Ovary (tissue), 7 donors: ENCODE measurements at regions not wholly inside any gene's neighbourhood (a gene's known extent, or its start where the extent isn't known, plus 50 kb on each side); places are given as distances from the start of the nearest gene placed in this dataset.

ENCODE experiments used
- DNase-seq, 5 donors: peaks; one replicate each; pipeline ENCODE4 v3.0.0-alpha.2; 2019 to 2020
- H3K27ac ChIP-seq, 2 donors: fragments of 200-600 bp; one replicate each; pipeline versions ENCODE4 v1.5.1 to v1.8.0; 2019 to 2022
- H3K27me3 ChIP-seq: fragments of 200-600 bp; one replicate; pipeline ENCODE4 v1.8.0; 2022
- H3K36me3 ChIP-seq: fragments of 200-600 bp; sonication (generic); one replicate; pipeline ENCODE4 v1.5.1; 2019
- H3K4me1 ChIP-seq: one replicate; pipeline ENCODE4 v1.8.1; 2013; ENCODE audit warnings: mild to moderate bottlenecking, moderate library complexity; ENCODE audit not compliant: insufficient read depth
- H3K4me3 ChIP-seq: fragments of 200-600 bp; sonication (generic); one replicate; pipeline ENCODE4 v1.5.1; 2017
- H3K9me3 ChIP-seq, 2 donors: fragments of 200-600 bp in 1 of 2; sonication (generic) in 1 of 2; one replicate each; pipeline versions ENCODE4 v1.5.1 to v1.8.1; 2013 to 2019; ENCODE audit warnings: mild to moderate bottlenecking in 1 of 2, moderate library complexity in 1 of 2
- CTCF ChIP-seq, 3 donors: fragments of 450-650 bp in 2 of 3; fragments of 200-600 bp in 1 of 3; IDR thresholded peaks; one replicate each; pipeline versions ENCODE4 v1.5.1 to v1.8.0; 2016 to 2022; ENCODE audit warnings: antibody characterized with exemption in 3 of 3, mild to moderate bottlenecking in 1 of 3
- EP300 ChIP-seq: sonication (generic); formaldehyde crosslinking; IDR thresholded peaks from one replicate; pipeline ENCODE4 v1.6.1; 2017; ENCODE audit warnings: antibody characterized with exemption
- POLR2A ChIP-seq: fragments of 450-650 bp; IDR thresholded peaks from one replicate; pipeline ENCODE4 v1.6.1; 2017; ENCODE audit warnings: antibody characterized with exemption, mild to moderate bottlenecking, moderate library complexity
- WGBS, 3 donors: extraction: QIAGEN DNeasy Blood & Tissue Kit in 1 of 3; methylation state at CpG; one replicate each; pipeline versions ENCODE4 v1.1.5 to v1.1.7; 2013 to 2017; 5-methylcytosine and 5-hydroxymethylcytosine counted together
- intact Hi-C, 4 donors: fragments of 100-400 bp; cut with DNase I; formaldehyde crosslinking; loops; one replicate each; pipeline versions ENCODE4 v1.11.0 to v1.15.1; 2022 to 2023
- donor health status: DM: no; HTN: no; CAD: no; lungs with moderate emphysema.
- donor health status: DM: no; HTN: no; CAD: no.
- donor health status: Bipolar disorder and iron deficiency.
- donor health status: DM: no; HTN: no; CAD: no.
- donor health status: DM: yes; HTN: yes; CAD: no.

GRCh38 chr11:25602149-25602548 lies 729.8 kb upstream of the ANO3 start:
- intact Hi-C loops, result no loop called here
- no peak for DNase-seq
- H3K27me3 ChIP-seq, result no peaks in the 10 kb centered on the region
- TF ChIP-seq POLR2A (no peak), EP300 (no peak), CTCF (IDR thresholded peaks at IDR 0.05) (no peak)
- no peaks in the 10 kb centered on the region for H3K4me1 ChIP-seq
- no peak overlapping the region for H3K27ac ChIP-seq
- H3K4me3 ChIP-seq, result no peak overlapping the region
- WGBS, 3 donors, result 66 to 73% (median 67%) methylated on average over 2 of the region's 2 CpGs
- H3K36me3 ChIP-seq, result no peaks in the 10 kb centered on the region
- no peaks in the 10 kb centered on the region for H3K9me3 ChIP-seq

GRCh38 chr11:25602959-25603358 lies 729.0 kb upstream of the ANO3 start:
- no peaks in the 10 kb centered on the region for H3K27me3 ChIP-seq
- DNase-seq, result no peak
- H3K27ac ChIP-seq, result no peak overlapping the region
- TF ChIP-seq CTCF (IDR thresholded peaks at IDR 0.05), result no peak
- TF ChIP-seq EP300, result no peak
- no peak for TF ChIP-seq POLR2A
- intact Hi-C loops, result no loop called here
- WGBS, 3 donors, result 91 to 95% (median 93%) methylated on average over 2 of the region's 2 CpGs
- H3K36me3 ChIP-seq, result no peaks in the 10 kb centered on the region
- H3K4me3 ChIP-seq, result no peak overlapping the region
- no peaks in the 10 kb centered on the region for H3K4me1 ChIP-seq
- no peaks in the 10 kb centered on the region for H3K9me3 ChIP-seq

DNA sequence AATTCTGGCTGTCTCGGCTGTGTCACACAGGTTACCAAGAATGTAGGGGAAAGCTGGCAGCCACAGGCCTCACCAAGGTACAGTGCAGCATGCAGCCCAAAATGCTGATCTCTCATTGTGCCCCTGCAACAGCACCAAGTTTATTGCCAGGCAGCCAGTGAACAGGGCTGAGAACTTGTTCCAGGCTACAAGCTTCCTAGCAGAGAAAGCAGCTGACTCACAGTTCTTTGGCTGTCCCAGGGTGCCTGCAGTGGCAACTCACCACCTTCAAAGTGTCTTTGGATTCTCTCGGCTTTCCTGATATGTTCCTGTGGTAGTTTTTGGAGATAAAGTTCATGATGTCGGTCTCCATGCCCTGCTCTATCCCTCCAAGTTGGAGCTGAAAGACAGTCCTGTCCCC lies 719.1 kb upstream of the ANO3 start:
- Histone ChIP-seq H3K27ac (no peak overlapping the region), H3K9me3 (no peaks in the 10 kb centered on the region), H3K36me3 (no peaks in the 10 kb centered on the region), H3K4me3 (no peak overlapping the region), H3K4me1 (no peaks in the 10 kb centered on the region), H3K27me3 (no peaks in the 10 kb centered on the region)
- intact Hi-C loops, result no loop called here
- DNase-seq, result no peak
- WGBS, 3 donors, result 67 to 87% (median 78%) methylated on average over 3 of the region's 3 CpGs
- no peak for TF ChIP-seq POLR2A
- no peak for TF ChIP-seq EP300
- no peak for TF ChIP-seq CTCF (IDR thresholded peaks at IDR 0.05)

DNA sequence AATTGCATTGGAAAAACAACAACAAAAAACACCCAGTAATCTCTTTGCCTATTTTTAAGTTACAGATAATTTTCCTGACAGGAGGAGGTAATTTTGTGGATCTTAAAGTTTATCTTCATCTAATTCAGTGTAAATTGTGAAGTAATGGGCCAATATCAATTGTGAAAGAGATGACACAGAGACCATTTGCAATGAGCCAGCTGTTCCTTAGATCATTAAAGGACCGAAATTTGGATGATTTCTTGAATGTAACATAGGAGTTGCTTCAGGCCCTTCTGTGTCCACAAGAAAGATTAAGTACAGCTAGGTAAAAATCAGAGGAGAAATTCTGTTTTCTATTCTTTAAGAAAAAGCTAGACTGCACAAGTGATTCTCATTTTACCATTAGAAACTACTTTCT lies 718.5 kb upstream of the ANO3 start:
- Histone ChIP-seq H3K27me3 (no peaks in the 10 kb centered on the region), H3K9me3 (no peaks in the 10 kb centered on the region), H3K27ac (no peak overlapping the region), H3K4me1 (no peaks in the 10 kb centered on the region), H3K36me3 (no peaks in the 10 kb centered on the region), H3K4me3 (no peak overlapping the region)
- no peak for DNase-seq
- TF ChIP-seq EP300 (no peak), CTCF (IDR thresholded peaks at IDR 0.05) (no peak), POLR2A (no peak)
- intact Hi-C loops, result no loop called here
- WGBS, 3 donors, result 38 to 61% (median 59%) methylated on average over 1 of the region's 1 CpG

- TF ChIP-seq POLR2A, result no peak
- TF ChIP-seq EP300, result no peak
- no peak for TF ChIP-seq CTCF (IDR thresholded peaks at IDR 0.05)
- intact Hi-C loops, result no loop called here
- Histone ChIP-seq H3K27ac (no peak overlapping the region), H3K9me3 (no peaks in the 10 kb centered on the region), H3K27me3 (no peaks in the 10 kb centered on the region), H3K4me1 (no peaks in the 10 kb centered on the region), H3K4me3 (no peak overlapping the region), H3K36me3 (no peaks in the 10 kb centered on the region)
- no peak for DNase-seq
- WGBS, 3 donors, result 68 to 72% (median 70%) methylated on average over 4 of the region's 4 CpGs
Measured at GRCh38 chr11:25613865-25614264, 718.1 kb upstream of the ANO3 start.
